GM18909 (cell line): ENCODE measurements at regions not wholly inside any gene's neighbourhood (a gene's known extent, or its start where the extent isn't known, plus 50 kb on each side); places are given as distances from the start of the nearest gene placed in this dataset.
A peak's percentile ranks its signal among the peaks of the same experiment; 100 is the strongest.
"Not testable (repeated sequence)": the region's sequence is repeated elsewhere in the genome, so short reads cannot be mapped to it uniquely, and the experiment has no call there.

ENCODE experiments used
- ATAC-seq: cut with Tn5 transposase; IDR thresholded peaks from one replicate; pipeline ENCODE4 v1.9.1; 2021; ENCODE audit warnings: mild to moderate bottlenecking; ENCODE audit not compliant: unreplicated experiment, poor library complexity

DNA sequence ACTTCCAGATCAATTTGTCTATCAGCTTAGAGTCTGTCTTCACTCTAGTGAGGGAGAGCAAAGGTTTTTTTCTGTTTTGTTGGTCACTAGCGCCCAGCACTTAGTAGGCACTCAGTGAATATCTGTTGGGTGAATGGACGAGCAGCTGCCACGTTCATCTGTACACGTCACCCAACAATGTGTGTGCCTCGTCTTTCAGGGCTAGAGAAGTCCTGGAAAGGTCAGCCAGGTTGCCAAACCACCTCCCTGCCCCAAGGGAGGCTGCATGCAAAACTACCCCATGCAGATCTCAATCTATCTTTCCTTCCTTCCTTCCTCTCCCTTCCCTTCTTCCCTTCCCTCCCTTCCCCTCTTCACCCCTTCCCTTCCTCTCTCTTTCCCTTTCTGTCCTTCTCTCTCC is 340.9 kb downstream of the SOX9 start:
- ATAC-seq = no peak

- ATAC-seq = no peak
Measured at GRCh38 chr17:72462407-72462806, 341.6 kb downstream of the SOX9 start.

- ATAC-seq = no peak
Measured at GRCh38 chr17:72462814-72463213, 342.0 kb downstream of the SOX9 start.

GRCh38 chr17:72463287-72464102 is 342.7 kb downstream of the SOX9 start:
- ATAC-seq = peak; percentile 49

DNA sequence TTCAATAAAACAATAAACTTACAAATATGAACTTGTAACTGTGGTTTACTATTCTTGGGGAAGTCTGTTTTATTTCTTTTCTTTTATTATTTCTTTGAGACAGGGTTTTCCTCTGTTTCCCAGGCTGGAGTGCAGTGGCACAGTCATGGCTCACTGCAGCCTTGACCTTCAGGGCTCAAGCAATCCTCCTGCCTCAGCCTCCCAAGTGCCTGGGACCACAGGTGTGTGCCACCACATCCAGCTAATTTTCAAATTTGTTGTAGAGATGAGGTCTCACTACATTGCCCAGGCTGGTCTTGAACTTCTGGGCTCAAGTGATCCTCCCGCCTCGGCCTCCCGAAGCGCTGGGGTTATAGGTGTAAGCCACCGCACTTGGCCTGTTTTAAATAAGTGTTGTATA is 343.4 kb downstream of the SOX9 start:
- ATAC-seq = not testable (repeated sequence)

GRCh38 chr17:72465191-72466024 is 344.6 kb downstream of the SOX9 start:
- peak; percentile 49 for ATAC-seq

- peak; percentile 71 for ATAC-seq
Measured at GRCh38 chr17:72466199-72466598, 345.4 kb downstream of the SOX9 start.

GRCh38 chr17:72466606-72467005 is 345.8 kb downstream of the SOX9 start:
- peak; percentile 10 for ATAC-seq

- ATAC-seq = no peak
Measured at GRCh38 chr17:72467841-72468653, 347.2 kb downstream of the SOX9 start.

GRCh38 chr17:72468841-72469240 is 348.0 kb downstream of the SOX9 start:
- no peak for ATAC-seq

DNA sequence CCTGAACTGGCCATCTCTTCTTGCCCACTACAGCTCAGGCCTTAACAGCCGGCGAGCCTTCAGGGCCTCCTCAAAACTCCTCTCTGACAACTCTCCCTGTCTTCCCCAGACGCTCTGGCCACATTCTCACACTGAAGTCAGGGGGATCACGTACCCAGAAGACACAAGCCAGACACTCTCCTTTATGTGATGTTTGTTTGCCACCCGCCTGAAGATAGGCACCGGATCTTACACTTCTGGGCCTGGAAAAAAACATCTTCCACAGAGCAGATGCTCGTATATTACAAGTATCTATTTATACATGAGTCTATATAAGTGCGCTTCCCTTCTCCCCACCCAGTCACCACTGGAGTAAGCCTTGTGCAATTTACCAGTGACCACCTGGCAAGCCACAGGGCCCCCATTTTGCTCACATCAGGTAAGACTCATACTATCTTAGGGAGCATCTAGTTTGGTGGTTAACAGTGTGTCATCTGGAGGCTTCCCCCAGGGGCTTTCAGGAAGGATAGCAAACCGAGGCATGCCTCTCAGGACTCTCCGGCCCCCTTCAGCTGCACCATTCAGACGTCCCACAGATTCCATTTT is 349.4 kb downstream of the SOX9 start:
- no peak for ATAC-seq

DNA sequence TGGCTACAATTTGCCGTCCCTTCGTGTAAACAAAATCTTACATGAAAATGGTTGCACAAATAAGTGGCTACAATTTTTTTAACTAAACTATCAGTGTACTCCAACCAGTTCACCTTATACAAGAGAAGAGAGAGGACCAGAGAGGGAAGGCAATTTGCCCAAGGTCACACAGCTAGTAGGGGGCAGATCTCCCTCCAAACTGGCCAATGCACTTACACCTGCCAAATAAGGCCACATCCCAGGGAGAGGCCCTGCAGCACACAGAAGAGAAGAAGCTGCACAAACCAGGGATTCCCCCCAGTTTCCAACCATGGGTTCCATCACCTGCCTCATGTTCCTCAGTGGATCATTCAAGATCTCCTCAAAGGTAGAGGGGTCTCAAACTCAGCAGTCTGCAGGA is 349.9 kb downstream of the SOX9 start:
- ATAC-seq = no peak

DNA sequence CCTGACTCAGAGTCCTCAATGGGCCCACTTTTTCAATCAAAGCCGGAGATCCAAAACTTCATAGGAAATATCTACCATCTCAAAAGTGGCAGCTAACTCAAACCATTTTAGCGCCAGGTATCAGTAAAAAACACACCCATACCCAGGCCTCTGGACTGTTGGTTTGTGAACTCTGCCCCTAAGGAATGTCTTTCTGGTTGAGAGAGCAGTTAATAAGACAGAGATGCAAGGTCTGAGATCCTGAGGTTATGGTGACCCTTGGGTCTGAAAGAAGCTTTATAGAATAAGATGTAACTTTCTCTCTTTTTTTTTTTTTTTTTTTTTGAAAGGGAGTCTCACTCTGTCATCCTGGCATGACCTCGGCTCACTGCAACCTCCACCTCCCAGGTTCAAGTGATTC is 350.5 kb downstream of the SOX9 start:
- ATAC-seq = no peak

GRCh38 chr17:72472106-72472505 is 351.3 kb downstream of the SOX9 start:
- no peak for ATAC-seq

DNA sequence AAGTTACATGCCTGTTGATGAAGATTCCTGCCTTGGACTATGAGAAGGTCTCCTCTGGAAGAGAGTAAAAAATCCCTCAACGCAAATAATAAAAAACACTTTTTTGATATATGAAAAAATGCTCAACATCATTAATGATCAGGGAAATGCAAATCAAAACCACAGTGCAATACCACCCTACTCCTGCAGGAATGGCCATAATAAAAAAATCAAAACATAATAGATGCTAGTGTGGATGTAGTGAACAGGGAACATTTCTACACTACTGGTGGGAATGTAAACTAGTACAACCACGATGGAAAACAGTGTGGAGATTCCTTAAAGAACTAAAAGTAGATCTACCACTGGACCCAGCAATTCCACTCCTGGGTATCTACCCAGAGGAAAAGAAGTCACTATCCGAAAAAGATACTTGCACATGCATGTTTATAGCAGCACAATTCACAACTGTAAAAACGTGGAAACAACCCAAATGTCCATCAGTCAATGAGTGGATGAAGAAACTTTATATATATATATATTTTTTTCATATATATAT is 352.1 kb downstream of the SOX9 start:
- not testable (repeated sequence) for ATAC-seq

DNA sequence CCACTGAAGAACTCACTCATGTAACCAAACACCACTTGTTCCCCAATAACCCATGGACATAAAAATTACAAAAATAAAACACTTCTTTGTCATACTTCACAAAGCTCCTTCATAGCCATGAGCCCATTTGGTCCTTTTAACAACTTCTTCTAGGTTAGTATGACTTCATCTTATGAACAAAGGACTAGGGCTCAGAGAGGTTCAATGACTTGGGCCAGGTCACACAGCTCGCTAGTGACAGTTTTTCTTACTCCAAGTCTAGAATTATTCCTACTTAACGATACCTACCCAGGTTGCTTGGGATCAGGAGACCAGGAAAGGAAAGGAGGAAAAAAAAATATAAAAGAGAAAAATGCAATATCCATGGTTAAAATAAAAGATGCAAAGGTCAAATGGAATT is 353.4 kb downstream of the SOX9 start:
- ATAC-seq = no peak

- ATAC-seq = no peak
Measured at GRCh38 chr17:72474719-72475477, 354.1 kb downstream of the SOX9 start.

DNA sequence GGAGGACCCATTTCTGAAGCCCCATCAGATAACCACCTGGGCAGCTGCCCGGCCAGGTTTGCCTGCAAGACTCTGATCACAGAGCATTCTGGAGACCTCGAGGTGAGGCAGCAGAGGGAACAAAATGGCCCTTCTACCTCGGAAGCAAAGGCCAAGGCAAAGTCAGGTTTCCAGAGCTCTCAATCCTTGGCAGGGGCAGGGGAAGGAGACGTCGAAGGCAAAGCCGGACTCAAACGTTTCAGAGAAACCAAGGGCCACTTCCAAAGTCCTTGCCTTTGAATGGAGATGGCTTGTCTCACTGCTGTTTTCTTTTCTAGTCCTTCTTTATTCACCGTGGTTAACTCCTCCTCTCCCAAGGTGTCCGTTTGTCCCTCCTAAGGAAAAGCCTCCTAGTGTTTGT is 355.3 kb downstream of the SOX9 start:
- no peak for ATAC-seq

DNA sequence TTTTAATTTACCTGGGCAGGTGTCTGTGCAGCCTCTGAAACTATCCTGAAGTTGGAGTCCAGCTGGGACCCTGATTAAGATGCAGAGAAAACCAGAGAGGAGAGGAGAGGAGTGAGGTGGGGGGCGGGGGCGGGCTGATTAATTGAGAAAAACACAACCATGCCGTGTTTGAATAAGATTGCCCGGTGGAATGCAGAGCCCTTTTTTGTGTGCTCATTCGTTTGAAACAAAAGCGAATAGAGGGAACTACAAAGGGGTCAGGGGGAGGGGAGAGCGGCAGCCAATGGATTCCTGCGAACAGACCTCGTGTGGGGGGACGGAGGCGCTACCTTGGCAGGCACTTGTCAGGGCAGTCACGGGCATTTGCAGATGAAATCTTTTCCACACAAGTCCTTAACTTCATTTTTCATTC is 355.8 kb downstream of the SOX9 start:
- no peak for ATAC-seq
